HG03066 (cell line): ENCODE measurements at regions not wholly inside any gene's neighbourhood (a gene's known extent, or its start where the extent isn't known, plus 50 kb on each side); places are given as distances from the start of the nearest gene placed in this dataset.

ENCODE experiments used
- ATAC-seq: cut with Tn5 transposase; IDR thresholded peaks from one replicate; pipeline ENCODE4 v1.9.1; 2021; ENCODE audit warnings: low read depth; ENCODE audit not compliant: unreplicated experiment

DNA sequence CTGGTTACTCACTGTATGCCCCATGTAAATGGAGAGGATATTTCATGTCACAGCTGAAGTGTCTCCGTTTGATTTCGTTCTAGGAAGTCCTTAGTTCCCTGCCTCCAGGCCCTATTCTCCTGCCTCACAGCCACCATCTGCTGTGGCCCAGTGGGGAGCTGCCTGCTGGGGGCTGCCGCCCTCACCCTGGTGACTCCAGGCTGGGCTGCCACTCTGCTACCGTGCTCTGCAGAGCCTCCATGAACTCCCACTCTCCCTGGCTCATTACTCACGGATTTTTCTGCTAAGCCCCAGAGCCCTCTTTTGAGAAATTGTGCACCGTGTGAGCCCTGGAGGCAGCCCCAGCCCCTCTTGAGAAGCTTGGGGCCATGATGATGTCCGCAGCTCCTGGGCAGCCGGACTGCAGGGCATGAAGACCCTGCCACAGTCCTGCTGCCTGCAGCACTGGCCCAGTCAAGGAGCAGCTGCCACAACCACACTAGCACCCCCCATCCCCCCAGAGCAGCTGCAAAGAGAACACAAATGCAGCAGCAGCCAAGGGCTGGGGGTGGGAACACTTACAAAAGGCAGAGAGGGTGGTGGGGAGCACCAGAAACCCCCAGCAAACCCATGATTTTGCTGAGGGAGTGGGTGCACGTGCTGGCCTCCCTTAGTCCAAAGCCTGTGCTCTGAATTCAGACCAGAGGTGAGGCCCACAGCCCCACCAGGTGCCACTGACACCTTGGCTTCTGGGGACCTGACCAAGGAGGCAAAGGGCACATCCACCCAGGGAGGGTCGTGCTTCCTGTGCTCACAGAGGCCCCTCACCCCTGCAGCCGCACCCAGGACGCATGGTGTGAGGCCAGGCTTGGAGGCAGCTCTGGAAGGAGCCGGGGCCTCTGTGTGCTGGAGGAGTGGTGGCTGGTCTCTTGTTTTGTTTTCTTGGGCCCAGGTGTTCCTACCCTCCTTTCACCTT lies 270.2 kb upstream of the RAB6C start:
- ATAC-seq: no peak

DNA sequence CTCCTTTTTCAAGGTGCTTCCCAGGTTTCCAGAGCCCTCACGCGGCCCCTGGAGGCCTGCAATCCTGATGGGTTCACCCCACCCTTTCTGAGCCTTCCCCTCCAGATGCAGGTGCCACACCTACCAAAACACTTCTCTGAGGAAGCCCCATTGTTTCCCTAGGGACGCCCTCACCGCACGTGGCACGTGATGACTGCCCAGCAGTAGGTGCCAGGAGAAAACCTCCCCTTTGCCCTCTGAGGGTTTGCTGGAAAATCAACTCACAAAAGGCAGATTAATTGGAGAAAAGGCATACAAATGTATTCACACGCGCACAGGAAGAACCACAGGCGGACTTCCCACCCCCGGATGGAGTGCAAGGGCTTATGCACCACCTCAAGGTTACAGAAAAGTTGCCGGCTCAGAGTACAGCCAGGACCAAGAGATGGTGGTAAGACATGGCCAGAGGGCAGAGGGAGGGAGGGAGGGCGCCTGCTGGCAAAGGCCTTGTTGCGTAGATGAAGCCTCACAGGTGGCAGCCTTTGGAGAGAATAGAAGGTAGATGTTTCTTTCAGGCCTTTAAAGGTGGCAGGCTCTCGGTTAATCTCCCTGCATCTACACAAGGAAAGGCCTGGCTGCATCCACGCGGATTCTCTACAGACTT lies 269.4 kb upstream of the RAB6C start:
- no peak for ATAC-seq

DNA sequence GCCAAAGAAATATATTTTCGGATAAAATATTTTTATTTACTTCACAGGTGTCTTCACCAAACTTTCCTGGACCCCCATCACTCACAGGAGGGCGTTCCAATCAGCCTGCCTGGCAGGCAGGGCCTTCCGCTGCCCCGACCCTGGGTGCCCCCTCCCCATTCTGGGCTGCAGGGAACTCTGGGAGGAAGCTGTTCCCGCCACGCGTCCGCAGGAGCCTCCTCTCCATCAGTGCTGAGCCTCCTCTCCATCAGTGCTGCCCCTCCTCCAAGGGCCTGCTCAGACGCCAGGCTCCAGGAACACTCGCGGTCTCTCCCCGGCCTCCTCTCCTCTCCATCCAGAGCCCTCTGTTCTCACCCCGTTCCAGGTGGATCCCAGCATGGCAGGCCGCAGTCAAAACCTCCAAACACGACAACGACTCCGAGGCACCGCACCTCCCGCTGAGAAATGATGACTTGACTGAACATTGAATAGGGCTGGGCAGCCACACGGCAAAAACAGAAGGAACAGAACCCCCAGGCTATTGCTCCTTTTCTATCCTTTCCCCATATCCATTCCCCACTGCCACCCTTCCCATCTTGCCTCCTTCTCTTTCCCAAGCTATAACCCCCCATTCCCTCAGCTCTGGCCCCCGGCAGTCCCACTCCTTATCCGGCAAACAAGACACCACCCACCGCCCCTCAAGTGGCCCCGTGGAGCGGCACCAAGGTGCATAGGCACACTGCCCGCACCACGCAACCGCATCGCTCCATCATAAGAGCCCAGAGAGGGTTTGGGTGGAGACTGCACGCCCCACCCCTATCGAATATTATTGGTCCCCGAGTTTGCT lies 268.6 kb upstream of the RAB6C start:
- no peak for ATAC-seq

- no peak for ATAC-seq
Measured at GRCh38 chr2:129711816-129712675, 267.4 kb upstream of the RAB6C start.

DNA sequence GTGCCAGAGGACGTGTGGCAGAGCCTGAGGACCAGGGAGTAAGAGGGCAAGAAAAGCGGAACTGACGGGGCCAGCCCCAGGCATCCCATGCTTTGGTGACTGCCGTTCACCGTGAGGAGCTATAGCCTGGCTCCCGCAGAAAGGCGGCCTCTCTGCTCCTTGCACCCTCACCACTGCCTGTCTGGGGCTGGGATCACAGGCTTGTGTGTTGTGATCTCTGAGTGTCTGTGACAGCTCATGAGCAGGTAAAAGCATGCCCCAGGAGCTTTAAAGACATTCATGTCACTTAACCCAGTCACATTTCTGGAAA lies 266.8 kb upstream of the RAB6C start:
- no peak for ATAC-seq

DNA sequence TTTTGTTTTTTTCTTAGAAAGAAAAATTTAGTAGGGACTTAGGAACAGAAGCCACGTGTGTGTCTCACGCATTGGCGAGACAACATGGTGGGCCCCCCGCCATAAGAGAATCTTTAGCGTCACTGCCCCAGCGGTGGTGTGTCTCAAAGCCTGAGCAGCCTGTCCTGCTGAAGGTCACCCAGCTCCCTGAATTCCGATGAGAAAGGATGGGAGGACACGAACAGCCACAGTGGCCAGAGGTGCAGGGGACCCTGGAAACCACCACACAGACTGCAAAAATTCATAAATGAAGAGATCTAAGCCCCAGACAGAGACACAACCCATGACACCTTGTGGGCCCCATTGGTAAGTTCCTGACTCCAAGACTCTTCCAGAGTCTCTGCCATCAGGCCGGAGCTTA lies 266.1 kb upstream of the RAB6C start:
- ATAC-seq: no peak

- ATAC-seq: no peak
Measured at GRCh38 chr2:129716781-129717559, 262.5 kb upstream of the RAB6C start.

- no peak for ATAC-seq
Measured at GRCh38 chr2:129717560-129718130, 261.8 kb upstream of the RAB6C start.

- ATAC-seq: no peak
Measured at GRCh38 chr2:129719335-129719734, 260.1 kb upstream of the RAB6C start.

- ATAC-seq: no peak
Measured at GRCh38 chr2:129720360-129720759, 259.1 kb upstream of the RAB6C start.

DNA sequence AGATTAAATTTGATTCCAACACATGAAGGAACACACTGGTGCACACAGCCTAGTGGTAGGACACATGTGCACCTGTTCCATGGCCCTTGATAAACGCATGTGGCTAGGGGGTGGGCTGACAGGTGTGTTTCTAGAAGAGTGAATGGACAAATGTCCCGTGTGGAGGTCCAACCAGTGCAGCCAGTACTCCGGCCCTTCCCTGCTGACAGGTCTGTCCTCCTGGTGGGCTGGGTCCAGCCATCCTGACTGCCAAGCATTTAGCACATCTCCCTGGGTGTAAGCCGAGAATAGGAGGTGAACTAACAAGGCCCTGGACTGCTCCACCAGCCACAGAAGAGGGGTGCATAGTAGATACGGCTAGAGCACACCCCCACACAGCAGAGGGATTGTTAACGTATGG lies 258.7 kb upstream of the RAB6C start:
- no peak for ATAC-seq

DNA sequence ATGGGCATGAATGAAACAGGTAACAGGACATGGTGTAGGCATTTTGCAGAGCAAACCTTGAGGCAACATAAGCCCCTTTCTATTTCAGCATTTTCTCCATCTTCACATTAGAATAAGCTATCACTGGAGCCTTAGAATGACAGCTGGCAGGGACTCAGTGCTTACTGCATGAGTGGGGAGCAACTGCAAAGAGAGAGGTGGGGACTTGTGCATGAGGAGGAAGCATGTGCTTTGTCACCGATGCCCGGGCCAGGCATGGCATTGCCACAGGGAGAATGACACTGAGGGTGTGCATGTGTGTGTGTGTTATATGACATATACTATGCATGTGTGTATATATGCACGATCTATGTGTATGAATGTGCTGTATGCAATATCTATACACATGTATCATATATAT lies 258.2 kb upstream of the RAB6C start:
- ATAC-seq: no peak

DNA sequence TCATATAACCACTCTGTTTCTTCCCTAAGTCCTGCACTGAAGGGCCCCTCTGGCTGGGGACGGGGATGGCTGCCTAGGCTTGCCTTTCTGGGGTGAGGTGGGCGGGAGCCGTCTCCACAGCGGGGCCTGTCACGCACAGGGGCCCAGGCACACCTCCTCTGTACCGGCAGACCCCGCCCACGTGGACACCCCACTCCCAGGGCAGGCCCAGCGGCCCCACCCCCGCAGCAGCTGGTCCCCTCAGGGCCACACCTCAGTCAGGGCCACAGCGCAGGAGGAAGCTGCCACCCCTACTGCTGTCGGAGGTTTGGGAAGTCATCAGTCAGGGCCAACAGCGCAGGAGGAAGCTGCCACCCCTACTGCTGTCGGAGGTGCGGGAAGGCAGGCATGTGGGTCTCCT lies 257.6 kb upstream of the RAB6C start:
- ATAC-seq: no peak

- no peak for ATAC-seq
Measured at GRCh38 chr2:129722306-129723019, 257.0 kb upstream of the RAB6C start.

- no peak for ATAC-seq
Measured at GRCh38 chr2:129723277-129724020, 256.0 kb upstream of the RAB6C start.

GRCh38 chr2:129724021-129724757 lies 255.3 kb upstream of the RAB6C start:
- ATAC-seq: no peak

- ATAC-seq: no peak
Measured at GRCh38 chr2:129726216-129726615, 253.2 kb upstream of the RAB6C start.
